ENCODE measurements at regions not wholly inside any gene's neighbourhood (a gene's known extent, or its start where the extent isn't known, plus 50 kb on each side); places are given as distances from the start of the nearest gene placed in this dataset.

DNA sequence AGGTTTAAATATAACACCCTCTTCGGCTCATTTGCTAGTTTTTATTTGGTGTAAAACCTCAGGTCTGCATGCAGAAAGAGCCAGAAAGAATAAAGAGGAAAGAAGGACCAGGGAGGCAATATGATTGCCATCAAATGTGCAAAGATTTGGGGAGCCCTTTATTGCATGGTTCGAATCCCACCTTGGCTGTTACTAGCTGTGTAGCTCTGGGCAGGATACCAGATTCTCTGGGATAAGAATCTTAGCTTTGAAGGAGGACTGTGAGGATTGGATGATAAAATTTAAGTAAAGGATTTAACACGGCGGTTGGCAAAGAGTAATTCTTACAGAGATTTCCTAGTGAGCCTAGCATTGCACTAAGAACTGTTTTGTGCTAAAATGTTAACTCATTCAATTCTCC is 510.2 kb upstream of the LCORL start:
- TF ChIP-seq POLR2A (IDR thresholded peaks at IDR 0.05) = no peak
- TF ChIP-seq, protein P1, sequence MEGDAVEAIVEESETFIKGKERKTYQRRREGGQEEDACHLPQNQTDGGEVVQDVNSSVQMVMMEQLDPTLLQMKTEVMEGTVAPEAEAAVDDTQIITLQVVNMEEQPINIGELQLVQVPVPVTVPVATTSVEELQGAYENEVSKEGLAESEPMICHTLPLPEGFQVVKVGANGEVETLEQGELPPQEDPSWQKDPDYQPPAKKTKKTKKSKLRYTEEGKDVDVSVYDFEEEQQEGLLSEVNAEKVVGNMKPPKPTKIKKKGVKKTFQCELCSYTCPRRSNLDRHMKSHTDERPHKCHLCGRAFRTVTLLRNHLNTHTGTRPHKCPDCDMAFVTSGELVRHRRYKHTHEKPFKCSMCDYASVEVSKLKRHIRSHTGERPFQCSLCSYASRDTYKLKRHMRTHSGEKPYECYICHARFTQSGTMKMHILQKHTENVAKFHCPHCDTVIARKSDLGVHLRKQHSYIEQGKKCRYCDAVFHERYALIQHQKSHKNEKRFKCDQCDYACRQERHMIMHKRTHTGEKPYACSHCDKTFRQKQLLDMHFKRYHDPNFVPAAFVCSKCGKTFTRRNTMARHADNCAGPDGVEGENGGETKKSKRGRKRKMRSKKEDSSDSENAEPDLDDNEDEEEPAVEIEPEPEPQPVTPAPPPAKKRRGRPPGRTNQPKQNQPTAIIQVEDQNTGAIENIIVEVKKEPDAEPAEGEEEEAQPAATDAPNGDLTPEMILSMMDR (IDR thresholded peaks at IDR 0.05) = no peak

Measured in heart left ventricle (tissue), 13 donors.